WERI-Rb-1 (cell line): ENCODE measurements at regions not wholly inside any gene's neighbourhood (a gene's known extent, or its start where the extent isn't known, plus 50 kb on each side); places are given as distances from the start of the nearest gene placed in this dataset.

Experiments
- DNase-seq: peaks from one replicate; pipeline ENCODE4 v3.0.0-alpha.2; 2020
- H3K27ac ChIP-seq: fragments of 250-450 bp; sonication (Bioruptor Pico); 2 replicates; pipeline ENCODE4 v1.5.1; 2020; ENCODE audit warnings: mild to moderate bottlenecking, moderate library complexity
- H3K27me3 ChIP-seq: fragments of 250-450 bp; sonication (Bioruptor Pico); 2 replicates; pipeline ENCODE4 v1.5.1; 2021; ENCODE audit warnings: mild to moderate bottlenecking, low read depth, moderate library complexity; ENCODE audit not compliant: insufficient read depth, severe bottlenecking
- H3K36me3 ChIP-seq: fragments of 250-450 bp; sonication (Bioruptor Pico); 2 replicates; pipeline ENCODE4 v1.5.1; 2020; ENCODE audit warnings: mild to moderate bottlenecking, moderate library complexity
- H3K4me3 ChIP-seq: 2 replicates; pipeline ENCODE4 v1.5.1; 2011; ENCODE audit warnings: low read depth, mild to moderate bottlenecking, control low read depth, low read length
- H3K9me3 ChIP-seq: fragments of 250-450 bp; sonication (Bioruptor Pico); 2 replicates; pipeline ENCODE4 v1.5.1; 2021; ENCODE audit warnings: mild to moderate bottlenecking, moderate library complexity; ENCODE audit not compliant: severe bottlenecking
- TF ChIP-seq, protein P1 (sequence below): IDR thresholded peaks from 2 replicates; pipeline ENCODE4 v1.5.1; 2011; ENCODE audit warnings: low read depth, mild to moderate bottlenecking, control low read depth, inconsistent platforms, low read length

DNA sequence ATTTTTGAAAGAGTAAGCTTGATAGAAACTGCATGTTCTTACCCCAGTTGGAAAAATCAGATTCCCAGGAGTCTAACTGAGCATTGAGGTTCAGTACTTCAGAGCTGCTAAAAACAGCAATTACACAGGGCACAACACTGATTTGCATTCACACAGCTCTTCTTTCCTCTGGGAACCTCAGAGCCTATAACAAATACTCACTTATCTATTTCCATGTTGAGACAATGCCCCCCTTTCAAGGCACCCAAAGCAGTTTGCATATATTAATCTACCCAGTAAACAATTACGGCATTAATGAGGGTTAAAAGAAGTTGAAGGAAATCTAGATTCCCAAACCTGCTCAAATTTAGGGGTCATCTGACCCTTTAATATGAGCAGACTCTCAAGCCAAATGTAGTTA is 126.9 kb upstream of the SLC35F3 start:
- Histone ChIP-seq H3K4me3 (no peak overlapping the region), H3K36me3 (no peaks in the 10 kb centered on the region), H3K27me3 (peaks cover 84% of the 10 kb centered on the region), H3K9me3 (peaks cover 18% of the 10 kb centered on the region), H3K27ac (no peak overlapping the region)
- TF ChIP-seq, protein P1, sequence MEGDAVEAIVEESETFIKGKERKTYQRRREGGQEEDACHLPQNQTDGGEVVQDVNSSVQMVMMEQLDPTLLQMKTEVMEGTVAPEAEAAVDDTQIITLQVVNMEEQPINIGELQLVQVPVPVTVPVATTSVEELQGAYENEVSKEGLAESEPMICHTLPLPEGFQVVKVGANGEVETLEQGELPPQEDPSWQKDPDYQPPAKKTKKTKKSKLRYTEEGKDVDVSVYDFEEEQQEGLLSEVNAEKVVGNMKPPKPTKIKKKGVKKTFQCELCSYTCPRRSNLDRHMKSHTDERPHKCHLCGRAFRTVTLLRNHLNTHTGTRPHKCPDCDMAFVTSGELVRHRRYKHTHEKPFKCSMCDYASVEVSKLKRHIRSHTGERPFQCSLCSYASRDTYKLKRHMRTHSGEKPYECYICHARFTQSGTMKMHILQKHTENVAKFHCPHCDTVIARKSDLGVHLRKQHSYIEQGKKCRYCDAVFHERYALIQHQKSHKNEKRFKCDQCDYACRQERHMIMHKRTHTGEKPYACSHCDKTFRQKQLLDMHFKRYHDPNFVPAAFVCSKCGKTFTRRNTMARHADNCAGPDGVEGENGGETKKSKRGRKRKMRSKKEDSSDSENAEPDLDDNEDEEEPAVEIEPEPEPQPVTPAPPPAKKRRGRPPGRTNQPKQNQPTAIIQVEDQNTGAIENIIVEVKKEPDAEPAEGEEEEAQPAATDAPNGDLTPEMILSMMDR: no peak
- DNase-seq: no peak

DNA sequence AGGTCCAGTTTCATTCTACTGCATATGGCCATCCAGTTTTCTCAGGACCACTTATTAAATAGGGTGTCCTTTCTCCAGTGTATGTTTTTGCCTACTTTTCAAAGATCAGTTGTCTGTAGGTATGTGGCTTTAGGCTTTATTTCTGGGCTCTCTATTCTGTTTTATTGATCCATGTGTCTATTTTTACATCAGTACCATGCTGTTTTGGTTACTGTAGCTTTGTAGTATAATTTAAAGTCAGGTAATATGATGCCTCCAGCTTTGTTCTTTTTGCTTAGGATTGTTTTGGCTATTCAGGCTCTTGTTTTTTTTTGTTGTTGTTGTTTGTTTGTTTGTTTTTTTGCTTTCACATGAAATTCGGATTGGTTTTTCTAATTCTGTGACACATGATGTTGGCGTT is 124.4 kb upstream of the SLC35F3 start:
- peaks cover 15% of the 10 kb centered on the region for H3K9me3 ChIP-seq
- peaks cover 90% of the 10 kb centered on the region for H3K27me3 ChIP-seq
- TF ChIP-seq, protein P1: no peak
- H3K4me3 ChIP-seq: no peak overlapping the region
- H3K36me3 ChIP-seq: no peaks in the 10 kb centered on the region
- no peak for DNase-seq
- no peak overlapping the region for H3K27ac ChIP-seq

DNA sequence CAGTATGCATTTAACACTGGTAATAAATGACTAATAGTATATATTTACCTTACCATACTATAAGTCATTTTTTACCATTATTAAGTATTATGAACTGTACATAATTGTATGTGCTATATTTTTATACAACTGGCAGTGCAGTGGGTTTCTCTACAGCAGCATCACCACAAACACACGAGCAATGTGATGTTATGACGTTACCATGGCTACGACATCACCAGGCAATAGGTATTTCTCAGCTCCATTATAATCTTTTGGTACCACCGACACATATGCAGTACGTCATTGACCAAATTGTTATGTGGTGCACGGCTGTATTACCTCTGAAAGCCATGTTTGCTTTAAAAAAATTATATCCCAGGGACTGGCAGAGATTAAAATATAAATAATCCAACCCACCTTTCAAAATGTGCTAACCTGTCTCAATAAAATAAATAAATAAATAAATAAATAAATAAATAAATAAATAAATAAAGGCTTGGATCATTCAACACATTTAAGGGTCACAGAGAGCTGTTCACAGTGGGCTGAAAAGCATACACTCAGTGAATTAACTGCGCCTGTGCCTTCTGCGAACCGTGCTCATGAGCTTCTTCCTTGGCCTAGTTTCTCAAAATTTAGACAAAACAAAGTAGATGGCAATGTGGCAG is 121.4 kb upstream of the SLC35F3 start:
- H3K27me3 ChIP-seq: peaks cover 90% of the 10 kb centered on the region
- no peaks in the 10 kb centered on the region for H3K36me3 ChIP-seq
- H3K9me3 ChIP-seq: peaks cover 15% of the 10 kb centered on the region
- no peak overlapping the region for H3K4me3 ChIP-seq
- TF ChIP-seq, protein P1: no peak
- no peak overlapping the region for H3K27ac ChIP-seq
- no peak for DNase-seq

DNA sequence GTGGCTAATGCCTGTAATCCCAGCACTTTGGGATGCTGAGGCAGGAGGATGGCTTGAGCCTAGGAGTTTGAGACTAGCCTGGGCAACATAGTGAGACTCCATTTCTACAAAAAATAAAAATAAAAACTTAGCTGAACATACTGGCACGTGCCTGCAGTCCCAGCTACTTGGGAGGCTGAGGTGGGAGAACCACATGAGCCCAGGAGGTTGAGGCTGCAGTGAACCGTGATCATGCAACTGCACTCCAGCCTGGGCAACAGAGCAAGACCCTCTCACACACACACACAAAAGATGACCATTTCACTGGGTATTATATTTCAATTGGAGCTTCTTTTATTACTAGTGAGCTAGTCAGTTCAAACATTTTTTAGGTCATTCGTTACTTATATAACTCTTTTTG is 116.9 kb upstream of the SLC35F3 start:
- Histone ChIP-seq H3K36me3 (no peaks in the 10 kb centered on the region), H3K4me3 (no peak overlapping the region), H3K27ac (no peak overlapping the region), H3K9me3 (no peaks in the 10 kb centered on the region), H3K27me3 (peaks cover 95% of the 10 kb centered on the region)
- no peak for DNase-seq
- TF ChIP-seq, protein P1: no peak

DNA sequence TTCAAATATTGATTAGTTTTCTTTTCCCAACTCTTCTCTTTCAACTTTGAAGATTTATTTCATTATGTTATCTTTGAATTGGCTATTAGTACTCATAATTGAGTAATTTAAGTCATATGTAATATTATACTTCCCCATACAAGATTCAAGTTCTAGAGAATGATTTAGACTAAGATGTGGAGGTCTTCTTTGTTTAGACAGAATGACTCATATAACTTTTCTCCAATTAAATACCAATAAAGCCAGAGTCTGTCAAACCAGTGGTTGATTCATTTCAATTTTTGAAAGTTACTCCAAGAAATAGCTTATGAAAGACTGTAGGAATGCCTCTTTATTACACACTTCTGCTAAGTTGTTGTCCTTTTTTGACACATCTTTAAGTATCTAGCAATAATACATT is 115.8 kb upstream of the SLC35F3 start:
- TF ChIP-seq, protein P1: no peak
- no peaks in the 10 kb centered on the region for H3K36me3 ChIP-seq
- DNase-seq: no peak
- H3K4me3 ChIP-seq: no peak overlapping the region
- peaks cover 95% of the 10 kb centered on the region for H3K27me3 ChIP-seq
- no peaks in the 10 kb centered on the region for H3K9me3 ChIP-seq
- no peak overlapping the region for H3K27ac ChIP-seq

DNA sequence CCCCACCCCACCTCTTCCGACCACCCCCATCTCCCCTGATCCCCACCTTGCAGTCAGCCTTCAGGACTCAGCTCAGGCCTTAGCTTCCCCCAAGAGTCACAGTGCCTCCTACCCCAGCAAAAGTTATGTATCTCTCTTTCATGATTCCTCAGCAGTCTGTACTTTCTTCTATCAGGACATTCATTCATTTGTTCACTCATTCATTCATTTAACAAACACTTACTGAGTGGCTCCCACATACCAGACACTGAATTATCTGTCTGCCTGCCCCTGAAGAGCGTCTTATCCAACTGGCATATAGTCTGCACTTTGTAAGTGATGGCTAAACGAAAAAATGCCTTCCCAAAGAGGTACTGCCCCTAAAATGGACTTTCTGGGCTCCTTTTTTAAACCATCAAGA is 114.4 kb upstream of the SLC35F3 start:
- no peaks in the 10 kb centered on the region for H3K36me3 ChIP-seq
- H3K27ac ChIP-seq: no peak overlapping the region
- peaks cover 2% of the 10 kb centered on the region for H3K9me3 ChIP-seq
- DNase-seq: no peak
- H3K27me3 ChIP-seq: peaks cover 85% of the 10 kb centered on the region
- TF ChIP-seq, protein P1: no peak
- no peak overlapping the region for H3K4me3 ChIP-seq
